ENCODE measurements at regions not wholly inside any gene's neighbourhood (a gene's known extent, or its start where the extent isn't known, plus 50 kb on each side); places are given as distances from the start of the nearest gene placed in this dataset.

DNA sequence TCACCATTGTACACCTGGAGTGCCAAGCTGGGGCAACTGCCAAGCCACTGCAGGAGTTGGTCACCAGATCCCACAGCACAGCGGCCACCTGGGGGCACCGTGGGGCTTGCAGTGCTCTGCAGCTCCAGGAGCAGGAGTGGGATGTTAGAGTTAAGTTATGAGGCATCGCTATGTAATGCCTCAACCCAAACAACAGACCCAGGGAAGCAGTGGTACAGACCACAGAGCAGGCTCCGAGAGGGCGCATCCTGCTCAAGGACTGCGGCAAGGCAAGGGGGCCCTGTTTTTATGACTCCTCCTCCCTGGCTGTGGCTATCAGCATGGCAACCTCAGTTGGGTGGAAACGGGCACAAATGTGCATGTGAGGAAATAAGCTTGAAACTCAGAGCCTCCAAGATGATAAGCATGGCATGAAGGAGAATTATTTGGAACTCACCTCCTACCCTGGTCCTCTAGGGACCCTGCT lies 63.1 kb downstream of the ARL6IP4 start:
- no peaks in the 10 kb centered on the region for H3K27me3 Mint-ChIP-seq
- peak overlapping the region; percentile 64 for H3K27ac Mint-ChIP-seq
- no peaks in the 10 kb centered on the region for H3K36me3 Mint-ChIP-seq (ENCODE audit: low read depth)
- H3K4me1 Mint-ChIP-seq (ENCODE audit: low read depth), result peaks cover 33% of the 10 kb centered on the region
- no peaks in the 10 kb centered on the region for H3K9me3 Mint-ChIP-seq
- no peak overlapping the region for H3K4me3 Mint-ChIP-seq

DNA sequence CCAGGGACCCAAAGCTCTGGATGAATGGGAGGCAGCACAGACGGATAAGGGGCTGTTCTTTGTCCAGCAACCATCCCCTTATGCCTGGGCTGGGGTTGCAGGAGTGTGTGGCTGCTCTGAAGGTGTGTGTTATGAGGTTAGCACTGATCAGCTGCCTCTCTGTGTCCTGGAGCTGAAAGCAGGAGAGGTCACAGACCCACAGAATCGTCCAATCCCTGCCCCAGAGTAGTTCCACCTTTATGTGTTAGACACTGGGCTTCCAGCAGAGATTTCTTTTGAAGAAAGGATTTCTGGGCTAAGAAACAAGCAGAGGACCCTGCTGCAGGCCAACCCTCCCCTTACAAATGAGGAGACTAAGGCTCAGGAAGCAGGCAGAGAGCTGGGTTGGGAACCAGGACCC lies 62.4 kb downstream of the ARL6IP4 start:
- H3K36me3 Mint-ChIP-seq (ENCODE audit: low read depth), result no peaks in the 10 kb centered on the region
- no peak overlapping the region for H3K4me3 Mint-ChIP-seq
- no peaks in the 10 kb centered on the region for H3K27me3 Mint-ChIP-seq
- H3K9me3 Mint-ChIP-seq, result no peaks in the 10 kb centered on the region
- peaks cover 28% of the 10 kb centered on the region for H3K4me1 Mint-ChIP-seq (ENCODE audit: low read depth)
- no peak overlapping the region for H3K27ac Mint-ChIP-seq

- no peaks in the 10 kb centered on the region for H3K9me3 Mint-ChIP-seq
- H3K4me3 Mint-ChIP-seq, result no peak overlapping the region
- no peaks in the 10 kb centered on the region for H3K36me3 Mint-ChIP-seq (ENCODE audit: low read depth)
- H3K4me1 Mint-ChIP-seq (ENCODE audit: low read depth), result peaks cover 23% of the 10 kb centered on the region
- no peaks in the 10 kb centered on the region for H3K27me3 Mint-ChIP-seq
- no peak overlapping the region for H3K27ac Mint-ChIP-seq
These were observed 61.6 kb downstream of the ARL6IP4 start for GRCh38 chr12:123041811-123042655.

GRCh38 chr12:123041042-123041531 lies 60.6 kb downstream of the ARL6IP4 start:
- Mint-ChIP-seq H3K4me1 (ENCODE audit: low read depth) (peaks cover 23% of the 10 kb centered on the region), H3K9me3 (no peaks in the 10 kb centered on the region), H3K36me3 (ENCODE audit: low read depth) (no peaks in the 10 kb centered on the region), H3K27ac (no peak overlapping the region), H3K4me3 (no peak overlapping the region), H3K27me3 (no peaks in the 10 kb centered on the region)

DNA sequence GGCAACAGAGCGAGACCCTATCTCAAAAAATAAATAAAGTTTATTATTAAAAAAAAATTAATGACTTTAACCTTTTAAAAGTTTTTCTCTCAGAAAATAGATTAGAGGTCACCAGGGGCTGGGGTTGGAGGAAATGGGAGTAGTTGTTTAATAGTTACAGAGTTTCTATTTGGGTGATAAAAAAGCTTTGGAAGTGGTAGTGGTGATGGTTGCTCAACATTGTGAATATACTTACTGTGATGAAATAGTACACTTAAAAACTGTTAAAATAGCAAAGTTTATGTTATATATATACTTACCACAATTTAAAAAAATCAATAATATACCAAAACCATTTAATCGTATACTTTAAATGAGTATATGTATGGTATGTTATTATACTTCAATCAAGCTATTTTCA lies 59.6 kb downstream of the ARL6IP4 start:
- no peaks in the 10 kb centered on the region for H3K36me3 Mint-ChIP-seq (ENCODE audit: low read depth)
- no peaks in the 10 kb centered on the region for H3K27me3 Mint-ChIP-seq
- peaks cover 24% of the 10 kb centered on the region for H3K4me1 Mint-ChIP-seq (ENCODE audit: low read depth)
- no peak overlapping the region for H3K27ac Mint-ChIP-seq
- no peak overlapping the region for H3K4me3 Mint-ChIP-seq
- no peaks in the 10 kb centered on the region for H3K9me3 Mint-ChIP-seq

DNA sequence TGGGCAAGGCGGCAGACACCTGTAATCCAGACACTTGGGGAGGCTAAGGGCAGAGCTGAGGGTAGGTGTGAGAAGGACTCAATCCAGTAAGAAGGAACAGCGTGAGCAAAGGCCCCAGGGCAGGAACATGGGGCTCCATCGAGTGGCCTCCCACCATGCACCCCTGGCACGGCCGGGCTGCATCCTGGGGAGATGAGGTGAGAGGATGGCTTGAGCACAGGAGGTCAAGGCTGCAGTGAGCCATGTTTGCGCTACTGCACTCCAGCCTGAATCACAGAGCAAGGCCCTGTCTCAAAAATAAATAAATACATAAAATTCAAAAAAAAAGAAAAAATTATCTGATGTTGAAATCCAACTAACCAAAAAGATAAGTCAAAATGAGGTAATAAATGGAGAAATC lies 58.5 kb downstream of the ARL6IP4 start:
- Mint-ChIP-seq H3K9me3 (no peaks in the 10 kb centered on the region), H3K27ac (no peak overlapping the region), H3K36me3 (ENCODE audit: low read depth) (peaks cover under 1% of the 10 kb centered on the region), H3K4me3 (no peak overlapping the region), H3K4me1 (ENCODE audit: low read depth) (peaks cover 24% of the 10 kb centered on the region), H3K27me3 (no peaks in the 10 kb centered on the region)

- Mint-ChIP-seq H3K36me3 (ENCODE audit: low read depth) (peaks cover 5% of the 10 kb centered on the region), H3K27ac (no peak overlapping the region), H3K27me3 (no peaks in the 10 kb centered on the region), H3K4me1 (ENCODE audit: low read depth) (peaks cover 24% of the 10 kb centered on the region), H3K9me3 (no peaks in the 10 kb centered on the region), H3K4me3 (no peak overlapping the region)
These were observed 58.0 kb downstream of the ARL6IP4 start for GRCh38 chr12:123038486-123038885.

GRCh38 chr12:123037791-123038190 lies 57.3 kb downstream of the ARL6IP4 start:
- Mint-ChIP-seq H3K9me3 (no peaks in the 10 kb centered on the region), H3K36me3 (ENCODE audit: low read depth) (peaks cover 6% of the 10 kb centered on the region), H3K27me3 (no peaks in the 10 kb centered on the region), H3K4me1 (ENCODE audit: low read depth) (peaks cover 23% of the 10 kb centered on the region), H3K4me3 (no peak overlapping the region), H3K27ac (no peak overlapping the region)

DNA sequence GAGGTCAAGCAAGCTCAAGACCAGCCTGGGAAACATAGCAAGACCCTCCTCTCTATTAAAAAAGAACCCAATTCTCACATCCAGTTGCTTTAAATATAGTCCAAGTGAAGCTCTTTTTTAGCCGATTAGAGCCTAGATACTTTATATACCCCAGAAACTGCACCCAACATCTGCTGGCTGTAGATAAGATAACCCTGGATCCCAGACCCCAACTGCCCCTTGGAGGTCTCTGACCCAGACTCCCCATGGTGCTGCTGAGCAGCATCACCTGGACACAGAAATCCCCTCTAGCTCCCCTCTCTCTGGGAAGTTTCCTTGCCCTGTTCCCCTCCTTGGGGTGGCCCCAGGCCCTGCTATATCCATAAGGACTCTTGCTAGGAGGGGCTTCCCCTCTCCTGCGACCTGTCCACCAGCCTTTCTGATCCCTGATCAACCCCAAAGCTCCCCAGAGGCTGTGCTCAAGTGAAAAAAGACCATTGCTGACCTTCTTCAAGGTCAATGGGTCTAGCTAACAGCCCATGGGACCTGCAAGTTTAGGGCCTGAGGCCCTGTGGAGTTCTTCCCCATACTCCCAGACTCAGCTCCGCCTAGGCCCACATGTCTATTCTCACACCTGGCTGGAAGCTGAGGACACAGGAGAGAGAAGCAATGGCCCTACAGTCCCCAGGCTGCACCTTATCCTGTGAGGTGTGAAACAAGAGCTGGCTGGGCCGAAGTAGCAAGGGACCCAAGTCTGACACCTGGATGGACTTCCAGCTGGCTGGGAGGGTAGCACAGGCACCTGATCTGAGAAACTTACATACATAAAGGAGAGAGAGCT lies 56.2 kb downstream of the ARL6IP4 start:
- no peak overlapping the region for H3K4me3 Mint-ChIP-seq
- H3K4me1 Mint-ChIP-seq (ENCODE audit: low read depth), result peaks cover 23% of the 10 kb centered on the region
- peaks cover 6% of the 10 kb centered on the region for H3K36me3 Mint-ChIP-seq (ENCODE audit: low read depth)
- H3K27ac Mint-ChIP-seq, result no peak overlapping the region
- H3K9me3 Mint-ChIP-seq, result no peaks in the 10 kb centered on the region
- H3K27me3 Mint-ChIP-seq, result no peaks in the 10 kb centered on the region

DNA sequence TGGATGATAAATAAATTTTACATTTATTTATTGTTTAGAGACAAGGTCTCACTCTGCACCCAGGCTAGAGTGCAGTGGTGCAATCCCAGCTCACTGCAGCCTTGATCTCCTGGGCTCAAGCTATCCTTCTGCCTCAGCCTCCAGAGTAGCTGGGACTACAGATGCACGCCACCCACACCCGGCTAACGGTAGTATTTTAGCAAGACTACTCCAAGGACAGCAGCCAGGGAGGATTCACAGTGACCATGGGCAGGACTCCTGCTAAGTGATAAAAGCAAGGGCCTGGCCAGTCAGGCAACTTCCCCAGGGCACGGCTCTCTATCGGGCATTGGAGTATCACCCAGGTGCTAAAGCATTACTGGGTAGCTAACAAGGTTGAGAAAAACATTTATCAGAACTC lies 55.4 kb downstream of the ARL6IP4 start:
- Mint-ChIP-seq H3K36me3 (ENCODE audit: low read depth) (peaks cover 6% of the 10 kb centered on the region), H3K9me3 (no peaks in the 10 kb centered on the region), H3K27me3 (no peaks in the 10 kb centered on the region), H3K4me1 (ENCODE audit: low read depth) (peaks cover 23% of the 10 kb centered on the region), H3K4me3 (no peak overlapping the region), H3K27ac (no peak overlapping the region)

DNA sequence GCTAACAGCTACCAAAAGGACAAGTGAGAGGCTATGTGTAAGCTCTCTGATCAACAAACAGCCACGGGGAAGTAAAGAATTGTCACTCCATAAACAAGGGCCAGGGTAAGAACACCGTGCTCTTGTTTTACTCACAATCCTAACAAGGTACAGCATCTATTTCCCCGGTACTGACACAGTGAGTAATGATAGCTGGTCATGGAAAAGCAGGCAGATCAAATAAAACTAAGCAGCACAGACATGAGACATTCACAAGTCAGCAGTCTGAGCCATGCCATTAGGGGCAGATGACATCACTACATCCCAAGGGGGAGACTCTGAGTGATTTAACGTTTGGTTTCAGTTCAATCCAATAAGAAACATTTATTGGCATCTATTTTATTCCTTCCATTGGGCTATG lies 54.4 kb downstream of the ARL6IP4 start:
- H3K27ac Mint-ChIP-seq, result peak overlapping the region; percentile 91
- H3K4me3 Mint-ChIP-seq, result no peak overlapping the region
- H3K36me3 Mint-ChIP-seq (ENCODE audit: low read depth), result peaks cover 6% of the 10 kb centered on the region
- peaks cover 23% of the 10 kb centered on the region for H3K4me1 Mint-ChIP-seq (ENCODE audit: low read depth)
- H3K9me3 Mint-ChIP-seq, result no peaks in the 10 kb centered on the region
- H3K27me3 Mint-ChIP-seq, result no peaks in the 10 kb centered on the region

- Mint-ChIP-seq H3K27me3 (no peaks in the 10 kb centered on the region), H3K36me3 (ENCODE audit: low read depth) (peaks cover 6% of the 10 kb centered on the region), H3K4me1 (ENCODE audit: low read depth) (peaks cover 23% of the 10 kb centered on the region), H3K27ac (peak overlapping the region; percentile 91), H3K9me3 (no peaks in the 10 kb centered on the region), H3K4me3 (peak overlapping the region; percentile 47)
These were observed 53.6 kb downstream of the ARL6IP4 start for GRCh38 chr12:123034022-123034541.

- H3K4me1 Mint-ChIP-seq (ENCODE audit: low read depth), result peaks cover 23% of the 10 kb centered on the region
- H3K36me3 Mint-ChIP-seq (ENCODE audit: low read depth), result peaks cover 6% of the 10 kb centered on the region
- peak overlapping the region; percentile 91 for H3K27ac Mint-ChIP-seq
- H3K4me3 Mint-ChIP-seq, result peak overlapping the region; percentile 47
- no peaks in the 10 kb centered on the region for H3K9me3 Mint-ChIP-seq
- H3K27me3 Mint-ChIP-seq, result no peaks in the 10 kb centered on the region
These were observed 53.0 kb downstream of the ARL6IP4 start for GRCh38 chr12:123033392-123034021.

DNA sequence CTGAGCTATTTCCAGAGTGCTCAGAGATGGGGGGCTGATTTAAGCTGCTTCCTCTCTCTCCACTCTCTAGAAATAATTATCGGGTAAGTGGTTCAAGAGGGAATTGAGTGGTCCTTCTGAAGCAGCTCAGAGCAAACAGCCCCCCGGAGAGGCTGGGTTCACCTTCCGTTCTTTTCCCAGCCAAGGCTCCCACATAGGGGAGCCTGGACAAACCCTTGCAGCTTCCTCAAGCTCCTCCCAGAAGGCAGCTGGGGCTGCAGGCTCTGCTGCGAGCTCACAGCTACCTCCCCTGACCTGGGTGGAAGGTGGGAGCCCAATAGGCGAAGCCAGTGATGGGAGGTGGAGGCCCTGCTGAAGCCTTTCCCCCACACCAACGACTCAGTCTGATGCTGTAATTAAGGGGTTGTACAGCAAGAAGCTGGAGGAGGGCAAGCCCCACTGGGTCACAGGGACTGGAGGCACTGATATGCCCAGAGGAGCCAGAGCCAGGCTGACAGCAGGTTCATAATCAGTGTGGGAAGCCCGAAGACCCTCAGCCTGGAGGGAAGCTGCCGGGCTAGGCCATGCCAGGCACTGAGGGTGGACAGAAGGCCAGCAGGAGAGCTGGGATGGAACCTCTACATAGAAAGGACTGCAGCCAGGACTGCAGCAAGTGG lies 52.4 kb downstream of the ARL6IP4 start:
- peaks cover 6% of the 10 kb centered on the region for H3K36me3 Mint-ChIP-seq (ENCODE audit: low read depth)
- no peak overlapping the region for H3K27ac Mint-ChIP-seq
- H3K4me3 Mint-ChIP-seq, result no peak overlapping the region
- H3K9me3 Mint-ChIP-seq, result no peaks in the 10 kb centered on the region
- H3K27me3 Mint-ChIP-seq, result no peaks in the 10 kb centered on the region
- H3K4me1 Mint-ChIP-seq (ENCODE audit: low read depth), result peaks cover 23% of the 10 kb centered on the region
